Epithelial cell of proximal tubule (primary cell): ENCODE measurements at regions not wholly inside any gene's neighbourhood (a gene's known extent, or its start where the extent isn't known, plus 50 kb on each side); places are given as distances from the start of the nearest gene placed in this dataset.

Experiments used
- DNase-seq: peaks from one replicate; pipeline ENCODE4 v3.0.0-alpha.2; 2011; ENCODE audit warnings: low read depth
- H3K4me3 ChIP-seq: 2 replicates; pipeline ENCODE4 v1.5.1; 2011; ENCODE audit warnings: low read depth, mild to moderate bottlenecking, low read length
- TF ChIP-seq, protein P1 (sequence below): conservative IDR thresholded peaks from 2 replicates; pipeline ENCODE4 v1.5.1; 2012; ENCODE audit warnings: low read depth, mild to moderate bottlenecking, low read length

DNA sequence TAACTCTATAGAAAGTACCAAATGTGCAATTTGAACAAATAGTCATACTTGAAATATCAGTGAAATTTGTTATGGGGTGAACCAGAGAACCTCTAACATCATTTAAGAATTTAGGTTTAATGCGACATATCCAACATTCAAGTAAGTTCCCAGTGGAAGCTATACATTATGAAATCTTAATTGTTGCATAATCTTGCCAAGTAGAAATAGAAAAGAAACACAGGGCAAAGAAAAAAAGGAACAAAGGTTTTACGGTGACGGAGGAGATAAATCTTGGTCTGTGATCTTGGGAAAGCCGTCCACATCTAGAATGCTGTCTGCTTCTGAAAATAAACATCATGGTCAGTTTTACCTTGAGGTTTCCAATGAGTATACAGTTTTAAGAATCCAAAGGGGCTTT lies 445.7 kb downstream of the RFC3 start:
- no peak for DNase-seq
- TF ChIP-seq, protein P1, sequence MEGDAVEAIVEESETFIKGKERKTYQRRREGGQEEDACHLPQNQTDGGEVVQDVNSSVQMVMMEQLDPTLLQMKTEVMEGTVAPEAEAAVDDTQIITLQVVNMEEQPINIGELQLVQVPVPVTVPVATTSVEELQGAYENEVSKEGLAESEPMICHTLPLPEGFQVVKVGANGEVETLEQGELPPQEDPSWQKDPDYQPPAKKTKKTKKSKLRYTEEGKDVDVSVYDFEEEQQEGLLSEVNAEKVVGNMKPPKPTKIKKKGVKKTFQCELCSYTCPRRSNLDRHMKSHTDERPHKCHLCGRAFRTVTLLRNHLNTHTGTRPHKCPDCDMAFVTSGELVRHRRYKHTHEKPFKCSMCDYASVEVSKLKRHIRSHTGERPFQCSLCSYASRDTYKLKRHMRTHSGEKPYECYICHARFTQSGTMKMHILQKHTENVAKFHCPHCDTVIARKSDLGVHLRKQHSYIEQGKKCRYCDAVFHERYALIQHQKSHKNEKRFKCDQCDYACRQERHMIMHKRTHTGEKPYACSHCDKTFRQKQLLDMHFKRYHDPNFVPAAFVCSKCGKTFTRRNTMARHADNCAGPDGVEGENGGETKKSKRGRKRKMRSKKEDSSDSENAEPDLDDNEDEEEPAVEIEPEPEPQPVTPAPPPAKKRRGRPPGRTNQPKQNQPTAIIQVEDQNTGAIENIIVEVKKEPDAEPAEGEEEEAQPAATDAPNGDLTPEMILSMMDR: no peak
- H3K4me3 ChIP-seq: no peak overlapping the region

DNA sequence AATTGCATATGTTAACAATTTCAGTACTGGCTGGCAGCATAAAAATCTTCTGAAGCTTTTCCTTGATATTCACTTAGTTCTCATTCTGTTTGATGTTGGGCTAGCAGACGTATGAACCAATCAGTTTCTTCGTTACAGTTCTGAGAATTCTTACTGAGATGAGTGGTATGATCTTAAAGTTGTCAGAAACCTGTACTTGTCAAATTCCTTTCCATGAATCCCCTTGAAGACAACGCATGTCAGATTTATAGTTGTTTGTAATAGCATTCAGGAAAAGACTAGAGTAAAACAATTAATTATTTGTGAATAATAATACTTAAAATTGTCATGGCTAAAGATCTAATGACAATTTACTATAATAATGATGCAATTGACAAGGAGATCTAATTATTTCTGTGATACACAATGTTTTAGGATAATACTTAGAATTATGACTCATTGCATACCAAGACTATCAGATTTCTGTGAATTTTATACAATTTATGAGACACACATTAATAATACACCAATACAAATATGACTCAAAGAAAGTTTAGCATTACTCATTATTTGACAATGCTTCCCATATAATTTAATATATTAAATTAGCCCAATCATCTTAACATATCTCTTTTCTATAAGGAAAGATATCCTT lies 447.2 kb downstream of the RFC3 start:
- H3K4me3 ChIP-seq: no peak overlapping the region
- no peak for DNase-seq
- TF ChIP-seq, protein P1: no peak

DNA sequence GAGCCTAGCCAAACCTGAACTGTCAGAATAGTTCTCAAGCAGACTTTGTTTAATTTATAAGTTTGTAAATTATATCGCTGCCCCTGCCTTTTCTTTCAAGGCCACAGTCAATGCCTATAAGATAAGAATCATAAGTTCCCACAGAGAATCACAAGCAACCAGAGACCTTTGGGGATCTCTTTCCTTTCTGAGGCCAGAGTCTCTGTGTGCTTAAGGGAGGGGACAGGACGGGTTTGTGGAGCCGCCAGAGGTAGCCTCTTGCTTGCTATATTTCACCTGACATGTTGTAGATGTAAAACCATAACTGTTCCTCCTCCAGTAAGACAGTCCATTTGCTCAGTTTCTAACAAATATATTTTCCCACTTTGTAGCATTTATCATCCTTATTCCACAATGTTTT lies 458.8 kb downstream of the RFC3 start:
- DNase-seq: no peak
- H3K4me3 ChIP-seq: no peak overlapping the region
- TF ChIP-seq, protein P1: no peak

DNA sequence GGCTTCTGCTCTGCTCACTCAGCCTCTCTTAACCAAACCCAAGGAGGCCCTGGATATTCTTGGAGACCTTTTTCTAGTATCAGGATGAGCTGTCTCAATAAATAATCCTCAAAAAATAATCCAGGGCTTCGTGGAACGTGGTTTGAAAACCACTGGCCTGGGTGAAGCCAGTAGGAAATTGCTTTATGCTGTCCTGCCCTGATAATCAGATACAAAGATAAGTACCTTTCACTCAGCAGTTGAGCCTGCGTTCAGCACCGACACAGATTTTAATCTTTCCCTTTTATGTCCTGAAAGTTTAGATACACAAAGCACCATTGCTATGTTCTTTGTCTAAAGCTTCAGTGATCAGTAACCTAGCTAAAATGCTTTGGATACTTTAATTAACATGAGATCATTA lies 460.0 kb downstream of the RFC3 start:
- H3K4me3 ChIP-seq: no peak overlapping the region
- TF ChIP-seq, protein P1: no peak
- DNase-seq: no peak

DNA sequence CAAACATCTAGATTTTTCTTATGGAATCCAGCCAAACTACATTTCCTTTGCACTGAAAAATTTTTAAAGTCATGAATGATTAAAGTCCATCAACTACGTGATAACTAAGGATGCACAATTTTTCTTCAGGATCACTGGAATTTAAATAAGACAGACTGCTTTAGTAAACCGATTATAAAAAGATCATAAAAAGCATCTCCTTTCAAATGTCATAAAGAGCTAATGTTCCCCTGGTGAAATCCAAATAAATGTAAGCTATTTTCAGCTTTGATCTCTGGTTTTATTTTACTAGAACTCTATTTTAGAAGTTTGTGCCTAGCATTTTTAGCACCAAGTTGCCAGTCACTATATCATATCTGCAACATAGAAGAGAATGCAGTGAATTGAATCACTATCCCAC lies 460.8 kb downstream of the RFC3 start:
- TF ChIP-seq, protein P1: no peak
- no peak overlapping the region for H3K4me3 ChIP-seq
- DNase-seq: no peak

DNA sequence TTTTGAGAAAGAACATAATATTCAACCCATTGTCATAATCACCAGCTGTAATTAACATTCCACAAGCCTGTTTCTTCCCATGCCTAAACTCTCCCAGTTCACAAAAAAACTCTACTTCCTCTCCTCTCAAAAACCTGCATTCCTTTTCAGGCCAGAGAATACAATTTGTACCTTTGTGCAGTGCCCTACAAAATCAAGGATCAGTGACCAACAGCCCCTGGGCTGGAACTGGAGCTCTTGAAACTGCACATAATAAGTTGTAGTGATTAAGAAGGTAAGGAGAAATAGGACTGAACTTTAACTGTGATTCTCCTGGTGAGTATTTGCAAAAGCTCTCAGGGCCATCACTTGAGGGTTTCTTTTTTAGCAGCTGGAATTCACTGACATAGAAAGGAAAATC lies 472.7 kb downstream of the RFC3 start:
- no peak for DNase-seq
- TF ChIP-seq, protein P1: no peak
- H3K4me3 ChIP-seq: no peak overlapping the region

DNA sequence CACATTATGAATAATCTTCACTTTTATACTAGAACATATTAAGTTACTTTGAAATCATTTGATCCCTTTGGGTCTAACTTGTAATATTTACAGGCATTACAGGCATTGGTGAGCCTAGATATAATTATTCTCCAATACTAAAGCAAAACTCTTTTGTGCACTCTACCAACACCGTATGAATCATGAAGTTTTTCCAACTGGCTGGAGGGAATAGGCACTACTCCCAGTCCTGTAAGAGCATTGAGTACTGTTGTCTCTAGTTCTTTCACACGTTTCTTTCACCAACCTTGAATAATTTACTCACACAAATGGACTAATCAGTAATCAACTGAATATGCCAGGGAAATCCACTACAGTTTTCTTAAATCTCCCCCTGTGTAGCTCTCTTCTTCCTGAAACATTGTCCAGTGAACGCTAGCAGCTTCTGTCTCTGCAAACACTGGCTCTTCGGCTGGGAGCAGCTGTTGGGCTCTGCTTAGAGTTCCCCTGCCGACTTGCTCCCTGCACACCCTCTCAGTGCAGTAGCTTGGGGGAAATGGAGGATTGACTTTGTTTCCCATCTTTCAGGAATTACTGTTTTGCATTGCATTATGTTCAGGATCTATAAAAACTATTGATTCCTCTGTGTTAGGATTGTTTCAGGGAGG lies 476.7 kb downstream of the RFC3 start:
- no peak for DNase-seq
- peak overlapping the region; percentile 12 for H3K4me3 ChIP-seq
- TF ChIP-seq, protein P1: no peak
